PC-9 (cell line): ENCODE measurements at regions not wholly inside any gene's neighbourhood (a gene's known extent, or its start where the extent isn't known, plus 50 kb on each side); places are given as distances from the start of the nearest gene placed in this dataset.

ENCODE experiments used
- BruUV-seq: library from RNA; stranded (reverse); fragments of 400-500 nt; replicated peaks from 2 replicates; lab custom pipeline; 2021; lab: Mats Ljungman, UMichigan
- CTCF ChIA-PET: fragments of 300-600 bp; sonication (Branson Sonifier 250); formaldehyde crosslinking; loops from one replicate; lab custom pipeline; 2022; ENCODE audit warnings: antibody characterized with exemption; lab: Charles Lee
- POLR2A ChIA-PET: fragments of 300-600 bp; sonication (Branson Sonifier 250); formaldehyde crosslinking; loops from one replicate; lab custom pipeline; 2022; ENCODE audit warnings: antibody characterized with exemption; ENCODE audit not compliant: unreplicated experiment; lab: Charles Lee
- DNase-seq, 2 experiments: peaks; one replicate each; pipeline versions ENCODE4 v3.0.0 to v3.0.0-alpha.2; 2015 to 2022; ENCODE audit warnings: mixed read lengths in 1 of 2
- H2AFZ ChIP-seq: fragments of 200-600 bp; sonication (generic); 2 replicates; pipeline ENCODE4 v1.8.1; 2017; ENCODE audit warnings: antibody characterized with exemption
- H3F3A ChIP-seq: fragments of 200-600 bp; sonication (generic); 2 replicates; pipeline ENCODE4 v1.8.1; 2017; ENCODE audit warnings: antibody characterized with exemption, mild to moderate bottlenecking, low read depth; ENCODE audit not compliant: insufficient read depth
- H3K27ac ChIP-seq: fragments of 200-600 bp; sonication (generic); 2 replicates; pipeline ENCODE4 v1.6.1; 2016; ENCODE audit warnings: mixed run types
- H3K27me3 ChIP-seq: fragments of 200-600 bp; sonication (generic); 2 replicates; pipeline ENCODE4 v1.6.1; 2016; ENCODE audit warnings: low read depth, mixed run types; ENCODE audit not compliant: insufficient read depth
- H3K36me3 ChIP-seq: fragments of 200-600 bp; sonication (generic); 2 replicates; pipeline ENCODE4 v1.6.1; 2016; ENCODE audit warnings: low read depth, mixed run types
- H3K4me1 ChIP-seq: fragments of 200-600 bp; sonication (generic); replicated peaks from 2 replicates; pipeline ENCODE4 v1.6.1; 2016; ENCODE audit warnings: mixed run types; ENCODE audit not compliant: insufficient read depth
- H3K4me2 ChIP-seq: fragments of 200-600 bp; sonication (generic); 2 replicates; pipeline ENCODE4 v1.6.1; 2017; ENCODE audit warnings: mixed run types
- H3K4me3 ChIP-seq: fragments of 200-600 bp; sonication (generic); 2 replicates; pipeline ENCODE4 v1.6.1; 2016; ENCODE audit warnings: mixed run types
- H3K79me2 ChIP-seq: fragments of 200-600 bp; sonication (generic); 2 replicates; pipeline ENCODE4 v1.6.1; 2017; ENCODE audit warnings: low read depth, mixed run types
- H3K9me2 ChIP-seq: fragments of 200-600 bp; sonication (generic); 2 replicates; pipeline ENCODE4 v1.8.1; 2017; ENCODE audit warnings: mild to moderate bottlenecking; ENCODE audit not compliant: insufficient read depth
- H3K9me3 ChIP-seq: fragments of 200-600 bp; sonication (generic); 2 replicates; pipeline ENCODE4 v1.8.1; 2016; ENCODE audit warnings: low read depth; ENCODE audit not compliant: insufficient read depth
- H4K20me1 ChIP-seq: fragments of 200-600 bp; sonication (generic); 2 replicates; pipeline ENCODE4 v1.8.1; 2017; ENCODE audit not compliant: insufficient read depth
- CTCF ChIP-seq: fragments of 200-600 bp; sonication (generic); conservative IDR thresholded peaks from 2 replicates; pipeline ENCODE4 v1.6.1; 2017; ENCODE audit warnings: mixed run types, antibody characterized with exemption, mild to moderate bottlenecking, moderate library complexity
- EZH2 ChIP-seq: fragments of 200-600 bp; sonication (generic); IDR thresholded peaks from 2 replicates; pipeline ENCODE4 v1.8.0; 2017; ENCODE audit warnings: antibody characterized with exemption, low read depth
- intact Hi-C: fragments of 100-400 bp; cut with micrococcal nuclease; formaldehyde crosslinking; loops from one replicate; pipeline ENCODE4 v1.10.0; 2022; ENCODE audit not compliant: unreplicated experiment

DNA sequence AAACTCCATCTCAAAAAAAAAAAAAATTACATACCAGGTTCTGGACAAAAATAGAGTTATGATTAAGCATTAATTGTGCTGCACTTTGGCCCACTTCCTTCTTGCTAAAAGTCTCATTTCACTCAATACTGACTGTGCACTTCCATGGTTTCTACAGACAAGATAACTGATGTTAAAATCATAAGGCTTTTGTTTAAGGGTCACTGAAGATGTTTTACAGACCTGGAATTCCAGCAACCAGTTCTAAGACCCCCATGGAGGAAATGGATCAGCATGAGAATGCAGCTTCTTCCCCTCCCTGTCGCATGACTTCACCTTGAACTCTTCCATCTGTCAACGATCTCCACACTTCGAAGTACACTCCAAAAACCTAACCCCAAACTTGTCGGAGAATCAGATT, 1191.8 kb upstream of the AUTS2 start:
- H3K9me3 ChIP-seq: no peaks in the 10 kb centered on the region
- H4K20me1 ChIP-seq: no peaks in the 10 kb centered on the region
- intact Hi-C loops: no loop called here
- no TSS peak for BruUV-seq
- no peak overlapping the region for H3K27ac ChIP-seq
- TF ChIP-seq CTCF (no peak), EZH2 (no peak)
- ChIA-PET CTCF (no interaction called here), POLR2A (no interaction called here)
- H3K4me3 ChIP-seq: no peak overlapping the region
- no peaks in the 10 kb centered on the region for H3K36me3 ChIP-seq
- no peak overlapping the region for H2AFZ ChIP-seq
- no peaks in the 10 kb centered on the region for H3K79me2 ChIP-seq
- no peak overlapping the region for H3K4me2 ChIP-seq
- no peaks in the 10 kb centered on the region for H3K27me3 ChIP-seq
- H3K9me2 ChIP-seq: no peaks in the 10 kb centered on the region
- no peak for DNase-seq
- H3K4me1 ChIP-seq: 0 out of 2 replicates have a peak, but pooled peaks cover 13% of the 10 kb centered on the region
- H3F3A ChIP-seq: no peaks in the 10 kb centered on the region

DNA sequence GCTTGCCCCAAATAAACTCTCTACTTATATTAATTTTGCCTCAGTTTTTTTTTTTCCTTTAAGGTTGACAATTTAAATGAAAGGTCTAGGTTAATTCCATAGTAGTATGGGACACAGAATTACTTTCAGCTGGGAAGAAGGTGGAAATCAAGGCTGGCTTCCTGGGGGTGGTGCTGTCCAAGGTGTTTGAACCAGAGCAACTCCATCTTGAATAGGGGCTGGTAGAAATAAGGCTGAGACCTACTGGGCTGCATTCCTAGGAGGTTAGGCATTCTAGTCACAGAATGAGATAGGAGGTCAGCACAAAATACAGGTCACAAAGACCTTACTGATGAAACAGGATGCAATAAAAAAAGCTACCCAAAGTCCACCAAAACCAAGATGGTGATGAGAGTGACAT, 1190.8 kb upstream of the AUTS2 start:
- TF ChIP-seq EZH2 (no peak), CTCF (no peak)
- DNase-seq: no peak
- Histone ChIP-seq H3F3A (no peaks in the 10 kb centered on the region), H3K27me3 (no peaks in the 10 kb centered on the region), H3K4me3 (no peak overlapping the region), H3K4me1 (0 out of 2 replicates have a peak, but pooled peaks cover 13% of the 10 kb centered on the region), H2AFZ (no peak overlapping the region), H3K79me2 (no peaks in the 10 kb centered on the region), H3K9me2 (no peaks in the 10 kb centered on the region), H3K27ac (no peak overlapping the region), H3K9me3 (no peaks in the 10 kb centered on the region), H4K20me1 (no peaks in the 10 kb centered on the region), H3K36me3 (no peaks in the 10 kb centered on the region), H3K4me2 (no peak overlapping the region)
- POLR2A ChIA-PET: no interaction called here
- no TSS peak for BruUV-seq
- intact Hi-C loops: no loop called here
- CTCF ChIA-PET: no interaction called here

- no peaks in the 10 kb centered on the region for H3F3A ChIP-seq
- H3K79me2 ChIP-seq: no peaks in the 10 kb centered on the region
- H3K4me2 ChIP-seq: no peak overlapping the region
- no peaks in the 10 kb centered on the region for H3K36me3 ChIP-seq
- 0 out of 2 replicates have a peak, but pooled peaks cover 13% of the 10 kb centered on the region for H3K4me1 ChIP-seq
- TF ChIP-seq EZH2 (no peak), CTCF (no peak)
- ChIA-PET CTCF (no interaction called here), POLR2A (no interaction called here)
- no peaks in the 10 kb centered on the region for H3K9me3 ChIP-seq
- intact Hi-C loops: no loop called here
- no peaks in the 10 kb centered on the region for H3K27me3 ChIP-seq
- H3K9me2 ChIP-seq: no peaks in the 10 kb centered on the region
- H4K20me1 ChIP-seq: no peaks in the 10 kb centered on the region
- H3K4me3 ChIP-seq: no peak overlapping the region
- BruUV-seq: no TSS peak
- H3K27ac ChIP-seq: no peak overlapping the region
- H2AFZ ChIP-seq: no peak overlapping the region
- DNase-seq: no peak
These were observed 1189.4 kb upstream of the AUTS2 start for GRCh38 chr7:68408873-68409272.
